ENCODE measurements at regions not wholly inside any gene's neighbourhood (a gene's known extent, or its start where the extent isn't known, plus 50 kb on each side); places are given as distances from the start of the nearest gene placed in this dataset.

DNA sequence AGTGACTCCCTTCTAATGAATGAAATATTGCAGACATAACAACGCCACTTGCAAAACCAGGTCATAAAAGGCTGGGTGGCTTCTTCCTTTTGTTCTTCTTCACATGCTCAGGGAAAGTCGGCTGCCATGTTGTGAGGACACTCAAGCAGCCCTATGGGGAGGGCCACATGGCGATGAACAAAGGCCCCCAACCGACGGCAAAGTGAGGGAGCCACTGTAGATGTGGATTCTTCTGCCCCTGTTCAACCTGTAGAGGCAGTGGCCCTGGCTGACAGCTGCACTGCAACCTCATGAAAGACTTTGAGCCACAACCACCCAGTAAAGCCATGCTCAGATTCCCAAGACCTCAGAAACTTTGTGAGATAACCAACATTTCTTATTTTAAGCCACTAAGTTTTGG is 203.5 kb upstream of the TNRC6C start:
- Mint-ChIP-seq H3K27ac (no peak overlapping the region), H3K4me3 (no peak overlapping the region), H3K4me1 (ENCODE audit: low read depth) (no peaks in the 10 kb centered on the region), H3K27me3 (no peaks in the 10 kb centered on the region), H3K9me3 (no peaks in the 10 kb centered on the region), H3K36me3 (ENCODE audit: low read depth) (no peaks in the 10 kb centered on the region)
- DNase-seq (no peak), ATAC-seq (ENCODE audit: poor library complexity) (no peak)
- no peak for TF ChIP-seq CTCF (IDR thresholded peaks at IDR 0.05)
- no peaks in the 10 kb centered on the region for H3K36me3 ChIP-seq (ENCODE audit: insufficient read depth, low read length)
- intact Hi-C loops (cut with DNase I, micrococcal nuclease) = no loop called here
- H3K4me3 ChIP-seq (ENCODE audit: low read length) = no peak overlapping the region
- CTCF ChIA-PET = no interaction called here
- POLR2A ChIA-PET = no interaction called here
- H3K4me1 ChIP-seq (ENCODE audit: insufficient read depth, low read length) = no peaks in the 10 kb centered on the region
- peaks cover 0 to 3% of the 10 kb centered on the region in 2 experiments for H3K27me3 ChIP-seq (ENCODE audit: control insufficient read depth in 1 of 2, insufficient read depth in 2 of 2, low read length in 2 of 2)
- no peak overlapping the region for H3K27ac ChIP-seq (ENCODE audit: low read depth in 1 of 2, low read length in 2 of 2)
- peaks cover 0 to 10% of the 10 kb centered on the region in 2 experiments for H3K9me3 ChIP-seq (ENCODE audit: control insufficient read depth in 1 of 2, insufficient read depth in 1 of 2, low read length in 2 of 2)

GRCh38 chr17:77755410-77755963 is 203.0 kb upstream of the TNRC6C start:
- H3K27me3 ChIP-seq (ENCODE audit: control insufficient read depth in 1 of 2, insufficient read depth in 2 of 2, low read length in 2 of 2) = peaks cover 0 to 3% of the 10 kb centered on the region in 2 experiments
- intact Hi-C loops (cut with DNase I, micrococcal nuclease) = no loop called here
- no peaks in the 10 kb centered on the region for H3K36me3 Mint-ChIP-seq (ENCODE audit: low read depth)
- no peak overlapping the region for H3K27ac Mint-ChIP-seq
- H3K4me3 Mint-ChIP-seq = no peak overlapping the region
- ATAC-seq (ENCODE audit: poor library complexity) (no peak), DNase-seq (no peak)
- ChIA-PET POLR2A (no interaction called here), CTCF (no interaction called here)
- TF ChIP-seq CTCF (IDR thresholded peaks at IDR 0.05) = no peak
- H3K4me1 ChIP-seq (ENCODE audit: insufficient read depth, low read length) = no peaks in the 10 kb centered on the region
- H3K4me3 ChIP-seq (ENCODE audit: low read length) = no peak overlapping the region
- H3K9me3 Mint-ChIP-seq = no peaks in the 10 kb centered on the region
- H3K36me3 ChIP-seq (ENCODE audit: insufficient read depth, low read length) = no peaks in the 10 kb centered on the region
- H3K9me3 ChIP-seq (ENCODE audit: control insufficient read depth in 1 of 2, insufficient read depth in 1 of 2, low read length in 2 of 2) = peaks cover 0 to 10% of the 10 kb centered on the region in 2 experiments
- H3K4me1 Mint-ChIP-seq (ENCODE audit: low read depth) = no peaks in the 10 kb centered on the region
- no peak overlapping the region for H3K27ac ChIP-seq (ENCODE audit: low read depth in 1 of 2, low read length in 2 of 2)
- H3K27me3 Mint-ChIP-seq = no peaks in the 10 kb centered on the region

DNA sequence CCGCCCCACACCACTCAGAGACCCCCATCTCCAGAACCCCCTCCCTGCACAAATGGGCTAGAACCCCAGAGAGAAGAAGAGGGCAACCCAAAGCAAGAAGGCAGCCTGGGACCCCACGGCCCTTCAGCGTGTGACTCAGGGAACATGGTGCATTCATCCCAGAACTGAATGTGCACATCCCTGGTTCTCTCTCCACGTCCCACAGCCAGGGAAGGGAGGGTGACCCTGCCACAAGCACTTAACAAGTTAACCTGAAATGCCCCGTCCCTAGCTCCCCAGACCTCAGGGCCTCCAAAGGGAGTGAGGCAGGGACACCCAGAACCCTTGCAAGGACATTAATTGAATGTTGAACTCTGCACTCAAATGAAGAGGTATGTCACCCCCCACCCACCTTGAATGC is 202.5 kb upstream of the TNRC6C start:
- H3K27ac ChIP-seq (ENCODE audit: low read depth in 1 of 2, low read length in 2 of 2) = no peak overlapping the region

More for the DNA sequence above, 202.5 kb upstream of the TNRC6C start:
- DNase-seq = no peak
- Mint-ChIP-seq H3K27me3 (no peaks in the 10 kb centered on the region), H3K4me3 (no peak overlapping the region), H3K36me3 (ENCODE audit: low read depth) (no peaks in the 10 kb centered on the region), H3K9me3 (no peaks in the 10 kb centered on the region), H3K4me1 (ENCODE audit: low read depth) (no peaks in the 10 kb centered on the region), H3K27ac (no peak overlapping the region)
- ATAC-seq (ENCODE audit: poor library complexity) = no peak
- intact Hi-C loops (cut with DNase I, micrococcal nuclease) = no loop called here
- H3K4me1 ChIP-seq (ENCODE audit: insufficient read depth, low read length) = no peaks in the 10 kb centered on the region
- H3K36me3 ChIP-seq (ENCODE audit: insufficient read depth, low read length) = no peaks in the 10 kb centered on the region
- peaks cover 0 to 3% of the 10 kb centered on the region in 2 experiments for H3K27me3 ChIP-seq (ENCODE audit: control insufficient read depth in 1 of 2, insufficient read depth in 2 of 2, low read length in 2 of 2)
- ChIA-PET CTCF (no interaction called here), POLR2A (no interaction called here)
- no peak for TF ChIP-seq CTCF (IDR thresholded peaks at IDR 0.05)
- no peak overlapping the region for H3K4me3 ChIP-seq (ENCODE audit: low read length)
- H3K9me3 ChIP-seq (ENCODE audit: control insufficient read depth in 1 of 2, insufficient read depth in 1 of 2, low read length in 2 of 2) = peaks cover 0 to 10% of the 10 kb centered on the region in 2 experiments
